CD14-positive monocyte (primary cell): ENCODE measurements at regions not wholly inside any gene's neighbourhood (a gene's known extent, or its start where the extent isn't known, plus 50 kb on each side); places are given as distances from the start of the nearest gene placed in this dataset.

Experiments
- DNase-seq, 3 donors: peaks; one replicate each; pipeline ENCODE4 v3.0.0-alpha.2; 2011 to 2022
- H2AFZ ChIP-seq: 2 replicates; pipeline ENCODE4 v1.6.0; 2012; ENCODE audit warnings: mild to moderate bottlenecking, low read depth, low read length, inconsistent platforms; ENCODE audit not compliant: insufficient read depth, poor library complexity, severe bottlenecking
- H3K27ac ChIP-seq, 2 donors: 1 replicate in 1 of 2; 2 replicates in 1 of 2; pipeline ENCODE4 v1.5.1; 2012 to 2013; ENCODE audit warnings: low read length in 2 of 2, control low read depth in 1 of 2, inconsistent platforms in 1 of 2, low read depth in 1 of 2, mild to moderate bottlenecking in 1 of 2
- H3K27me3 ChIP-seq, 2 donors: one replicate each; pipeline versions ENCODE4 v1.6.0 to v1.6.1; 2011 to 2013; ENCODE audit warnings: low read length in 2 of 2; ENCODE audit not compliant: control insufficient read depth in 2 of 2, insufficient read depth in 2 of 2
- H3K36me3 ChIP-seq, 2 donors: replicated peaks in 1 of 2; 1 replicate in 1 of 2; 2 replicates in 1 of 2; pipeline versions ENCODE4 v1.5.1 to v1.6.1; 2012 to 2013; ENCODE audit warnings: low read length in 2 of 2, control low read depth in 1 of 2, inconsistent platforms in 1 of 2, mild to moderate bottlenecking in 1 of 2; ENCODE audit not compliant: insufficient read depth in 2 of 2, control insufficient read depth in 1 of 2
- H3K4me1 ChIP-seq, 2 donors: 1 replicate in 1 of 2; 2 replicates in 1 of 2; pipeline versions ENCODE4 v1.5.1 to v1.6.1; 2012 to 2013; ENCODE audit warnings: low read length in 2 of 2, control low read depth in 1 of 2, inconsistent platforms in 1 of 2, mild to moderate bottlenecking in 1 of 2, moderate library complexity in 1 of 2; ENCODE audit not compliant: insufficient read depth in 2 of 2, control insufficient read depth in 1 of 2
- H3K4me2 ChIP-seq: replicated peaks from 2 replicates; pipeline ENCODE3; 2012; ENCODE audit warnings: low read length, moderate library complexity, mild to moderate bottlenecking; ENCODE audit not compliant: poor library complexity, severe bottlenecking; ENCODE audit errors: extremely low read depth
- H3K4me3 ChIP-seq, 3 experiments: fragments of 200-600 bp in 1 of 3; sonication (generic) in 1 of 3; replicated peaks in 1 of 3; 1 replicate in 2 of 3; 2 replicates in 1 of 3; pipeline ENCODE4 v1.5.1; 2011 to 2013; ENCODE audit warnings: low read length in 3 of 3, mild to moderate bottlenecking in 3 of 3, control low read depth in 2 of 3, low read depth in 2 of 3, inconsistent platforms in 1 of 3, moderate library complexity in 1 of 3
- H3K79me2 ChIP-seq: 2 replicates; pipeline ENCODE4 v1.6.0; 2012; ENCODE audit warnings: mild to moderate bottlenecking, control low read depth, inconsistent platforms, low read length, moderate library complexity; ENCODE audit not compliant: insufficient read depth
- H3K9ac ChIP-seq: 2 replicates; pipeline ENCODE4 v1.6.0; 2017; ENCODE audit warnings: low read length, mild to moderate bottlenecking; ENCODE audit not compliant: insufficient read depth, poor library complexity, severe bottlenecking
- H3K9me3 ChIP-seq, 2 donors: replicated peaks in 1 of 2; 1 replicate in 1 of 2; 2 replicates in 1 of 2; pipeline versions ENCODE4 v1.5.1 to v1.6.1; 2012 to 2013; ENCODE audit warnings: low read length in 2 of 2, control low read depth in 1 of 2; ENCODE audit not compliant: control insufficient read depth in 1 of 2, insufficient read depth in 1 of 2
- H4K20me1 ChIP-seq: 2 replicates; pipeline ENCODE4 v1.6.0; 2012; ENCODE audit warnings: mild to moderate bottlenecking, low read length, control low read depth, moderate library complexity; ENCODE audit not compliant: insufficient read depth
- H3K27ac Mint-ChIP-seq, 7 donors: one replicate each; pipeline ENCODE4 v1.8.0; 2020; ENCODE audit warnings: mild to moderate bottlenecking in 7 of 7, mixed read lengths in 7 of 7, moderate library complexity in 6 of 7, inconsistent platforms in 2 of 7
- H3K27me3 Mint-ChIP-seq, 3 donors: one replicate each; pipeline ENCODE4 v1.8.0; 2021 to 2022; ENCODE audit warnings: low read depth in 3 of 3, mild to moderate bottlenecking in 3 of 3, mixed read lengths in 3 of 3, moderate library complexity in 3 of 3, inconsistent platforms in 1 of 3
- H3K36me3 Mint-ChIP-seq, 2 donors: one replicate each; pipeline ENCODE4 v1.8.0; 2020; ENCODE audit warnings: mixed read lengths in 2 of 2, inconsistent platforms in 1 of 2, mild to moderate bottlenecking in 1 of 2
- H3K4me1 Mint-ChIP-seq: one replicate; pipeline ENCODE4 v1.8.0; 2020; ENCODE audit warnings: mild to moderate bottlenecking, mixed read lengths
- H3K4me3 Mint-ChIP-seq, 2 donors: one replicate each; pipeline ENCODE4 v1.8.0; 2020; ENCODE audit warnings: mild to moderate bottlenecking in 2 of 2, mixed read lengths in 2 of 2, moderate library complexity in 1 of 2
- H3K9me3 Mint-ChIP-seq, 7 donors: one replicate each; pipeline ENCODE4 v1.8.0; 2020 to 2022; ENCODE audit warnings: mixed read lengths in 7 of 7, mild to moderate bottlenecking in 6 of 7, moderate library complexity in 6 of 7, inconsistent platforms in 2 of 7
- WGBS: methylation state at CpG from one replicate; pipeline ENCODE4 v1.1.5; 2013; ENCODE audit warnings: missing lambda C conversion rate; ENCODE audit not compliant: insufficient coverage; 5-methylcytosine and 5-hydroxymethylcytosine counted together
- intact Hi-C, 2 donors: fragments of 100-400 bp; cut with micrococcal nuclease; formaldehyde crosslinking; loops; one replicate each; pipeline versions ENCODE4 v1.15.0 to v1.15.1; 2023
- TF ChIP-seq, protein P1 (sequence below): fragments of 200-600 bp; IDR thresholded peaks from one replicate; pipeline ENCODE4 v1.8.0; 2022; ENCODE audit warnings: antibody characterized with exemption, mild to moderate bottlenecking

DNA sequence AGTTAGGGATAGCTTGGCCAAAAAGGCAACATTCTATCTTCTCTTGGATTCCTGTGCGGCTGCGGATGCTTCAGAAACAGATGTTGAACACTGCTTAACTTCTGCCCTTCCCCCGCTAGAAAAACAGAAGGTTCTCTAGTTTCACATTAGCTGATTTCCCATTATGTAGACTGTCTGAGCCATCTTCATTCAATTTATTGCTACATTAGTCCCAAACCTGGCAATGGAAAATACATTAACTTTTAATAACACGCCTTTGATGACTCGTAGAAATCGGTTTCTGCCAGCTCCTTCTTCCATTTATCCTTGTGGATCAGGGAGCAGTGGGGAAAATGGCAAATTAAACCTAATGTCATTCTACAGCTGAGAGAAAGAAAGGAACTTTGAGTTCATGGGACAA lies 119.9 kb downstream of the SLC16A9 start:
- H3K27me3 Mint-ChIP-seq: peaks cover 0 to 2% (median 1%) of the 10 kb centered on the region in 3 donors
- H3K4me1 Mint-ChIP-seq: no peaks in the 10 kb centered on the region
- Histone ChIP-seq H4K20me1 (no peaks in the 10 kb centered on the region), H3K9ac (no peak overlapping the region), H2AFZ (no peak overlapping the region), H3K27me3 (no peaks in the 10 kb centered on the region), H3K79me2 (no peaks in the 10 kb centered on the region), H3K4me2 (no peak overlapping the region), H3K4me3 (no peak overlapping the region), H3K27ac (no peak overlapping the region), H3K4me1 (no peaks in the 10 kb centered on the region), H3K36me3 (no peaks in the 10 kb centered on the region), H3K9me3 (peaks cover 0 to 6% of the 10 kb centered on the region in 2 donors)
- TF ChIP-seq, protein P1, sequence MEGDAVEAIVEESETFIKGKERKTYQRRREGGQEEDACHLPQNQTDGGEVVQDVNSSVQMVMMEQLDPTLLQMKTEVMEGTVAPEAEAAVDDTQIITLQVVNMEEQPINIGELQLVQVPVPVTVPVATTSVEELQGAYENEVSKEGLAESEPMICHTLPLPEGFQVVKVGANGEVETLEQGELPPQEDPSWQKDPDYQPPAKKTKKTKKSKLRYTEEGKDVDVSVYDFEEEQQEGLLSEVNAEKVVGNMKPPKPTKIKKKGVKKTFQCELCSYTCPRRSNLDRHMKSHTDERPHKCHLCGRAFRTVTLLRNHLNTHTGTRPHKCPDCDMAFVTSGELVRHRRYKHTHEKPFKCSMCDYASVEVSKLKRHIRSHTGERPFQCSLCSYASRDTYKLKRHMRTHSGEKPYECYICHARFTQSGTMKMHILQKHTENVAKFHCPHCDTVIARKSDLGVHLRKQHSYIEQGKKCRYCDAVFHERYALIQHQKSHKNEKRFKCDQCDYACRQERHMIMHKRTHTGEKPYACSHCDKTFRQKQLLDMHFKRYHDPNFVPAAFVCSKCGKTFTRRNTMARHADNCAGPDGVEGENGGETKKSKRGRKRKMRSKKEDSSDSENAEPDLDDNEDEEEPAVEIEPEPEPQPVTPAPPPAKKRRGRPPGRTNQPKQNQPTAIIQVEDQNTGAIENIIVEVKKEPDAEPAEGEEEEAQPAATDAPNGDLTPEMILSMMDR: no peak
- peaks cover 0 to 2% (median 2%) of the 10 kb centered on the region in 7 donors for H3K9me3 Mint-ChIP-seq
- H3K27ac Mint-ChIP-seq: no peak overlapping the region
- no peaks in the 10 kb centered on the region for H3K36me3 Mint-ChIP-seq
- intact Hi-C loops: no loop called here
- H3K4me3 Mint-ChIP-seq: no peak overlapping the region
- DNase-seq: no peak
- 97% methylated on average over 3 of the region's 6 CpGs for WGBS

DNA sequence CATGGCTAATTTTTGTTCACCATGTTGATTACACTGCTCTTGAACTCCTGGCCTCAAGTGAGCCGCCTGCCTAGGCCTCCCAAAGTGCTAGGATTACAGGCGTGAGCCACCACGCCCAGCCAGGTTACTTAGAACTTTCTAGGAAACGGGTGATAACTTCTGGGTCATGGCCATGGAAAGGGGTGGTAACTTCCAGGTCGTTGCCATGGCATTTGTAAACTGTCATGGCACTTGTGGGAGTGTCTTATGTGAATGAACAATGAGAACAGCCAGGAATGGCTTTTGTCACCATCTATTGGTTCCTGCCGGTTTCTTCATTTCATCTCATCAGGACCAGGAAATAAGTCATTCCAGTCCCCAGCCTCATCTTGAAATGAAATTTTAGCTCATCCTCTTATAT lies 120.9 kb downstream of the SLC16A9 start:
- Mint-ChIP-seq H3K9me3 (peaks cover 0 to 2% (median under 1%) of the 10 kb centered on the region in 7 donors), H3K4me3 (no peak overlapping the region), H3K27me3 (peaks cover 0 to 2% (median 1%) of the 10 kb centered on the region in 3 donors), H3K36me3 (no peaks in the 10 kb centered on the region), H3K4me1 (no peaks in the 10 kb centered on the region), H3K27ac (no peak overlapping the region)
- Histone ChIP-seq H3K4me1 (no peaks in the 10 kb centered on the region), H3K27ac (no peak overlapping the region), H3K27me3 (no peaks in the 10 kb centered on the region), H3K79me2 (no peaks in the 10 kb centered on the region), H3K4me3 (no peak overlapping the region), H3K4me2 (no peak overlapping the region), H3K36me3 (no peaks in the 10 kb centered on the region), H4K20me1 (no peaks in the 10 kb centered on the region), H3K9me3 (peaks cover 0 to 6% of the 10 kb centered on the region in 2 donors), H2AFZ (no peak overlapping the region), H3K9ac (no peak overlapping the region)
- TF ChIP-seq, protein P1: no peak
- WGBS: 84% methylated on average over 4 of the region's 6 CpGs
- intact Hi-C loops: no loop called here
- DNase-seq: no peak
